ENCODE measurements at regions not wholly inside any gene's neighbourhood (a gene's known extent, or its start where the extent isn't known, plus 50 kb on each side); places are given as distances from the start of the nearest gene placed in this dataset.

DNA sequence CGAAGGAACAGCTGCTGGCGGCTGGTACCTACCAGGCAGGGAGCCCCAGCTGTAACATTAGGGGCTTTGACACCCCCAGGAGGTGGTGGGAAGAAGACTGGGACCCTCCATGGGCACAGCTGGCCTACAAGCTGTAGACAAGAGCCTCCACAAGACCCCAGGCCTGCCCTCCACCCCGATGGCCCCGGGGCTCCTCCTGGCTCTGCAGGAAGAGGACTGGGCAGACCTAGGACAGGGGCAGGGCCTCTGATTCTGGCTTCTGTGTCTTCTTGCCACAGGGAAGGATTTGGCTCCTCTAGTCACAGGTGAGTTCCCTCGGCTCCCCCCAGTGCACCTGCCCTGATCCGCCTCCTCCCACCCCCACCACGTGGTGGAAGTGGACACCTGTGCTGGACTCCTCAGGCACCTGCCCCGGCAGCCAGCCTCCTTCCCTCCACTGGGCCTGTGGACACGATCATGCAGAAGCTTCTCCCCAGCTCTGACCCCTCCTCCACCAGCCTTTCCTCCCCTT lies 53.4 kb upstream of the ODC1 start:
- TF ChIP-seq, protein P1, sequence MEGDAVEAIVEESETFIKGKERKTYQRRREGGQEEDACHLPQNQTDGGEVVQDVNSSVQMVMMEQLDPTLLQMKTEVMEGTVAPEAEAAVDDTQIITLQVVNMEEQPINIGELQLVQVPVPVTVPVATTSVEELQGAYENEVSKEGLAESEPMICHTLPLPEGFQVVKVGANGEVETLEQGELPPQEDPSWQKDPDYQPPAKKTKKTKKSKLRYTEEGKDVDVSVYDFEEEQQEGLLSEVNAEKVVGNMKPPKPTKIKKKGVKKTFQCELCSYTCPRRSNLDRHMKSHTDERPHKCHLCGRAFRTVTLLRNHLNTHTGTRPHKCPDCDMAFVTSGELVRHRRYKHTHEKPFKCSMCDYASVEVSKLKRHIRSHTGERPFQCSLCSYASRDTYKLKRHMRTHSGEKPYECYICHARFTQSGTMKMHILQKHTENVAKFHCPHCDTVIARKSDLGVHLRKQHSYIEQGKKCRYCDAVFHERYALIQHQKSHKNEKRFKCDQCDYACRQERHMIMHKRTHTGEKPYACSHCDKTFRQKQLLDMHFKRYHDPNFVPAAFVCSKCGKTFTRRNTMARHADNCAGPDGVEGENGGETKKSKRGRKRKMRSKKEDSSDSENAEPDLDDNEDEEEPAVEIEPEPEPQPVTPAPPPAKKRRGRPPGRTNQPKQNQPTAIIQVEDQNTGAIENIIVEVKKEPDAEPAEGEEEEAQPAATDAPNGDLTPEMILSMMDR (IDR thresholded peaks at IDR 0.05; ENCODE audit: insufficient read depth, low read length), result no peak
- TF ChIP-seq, protein P2, sequence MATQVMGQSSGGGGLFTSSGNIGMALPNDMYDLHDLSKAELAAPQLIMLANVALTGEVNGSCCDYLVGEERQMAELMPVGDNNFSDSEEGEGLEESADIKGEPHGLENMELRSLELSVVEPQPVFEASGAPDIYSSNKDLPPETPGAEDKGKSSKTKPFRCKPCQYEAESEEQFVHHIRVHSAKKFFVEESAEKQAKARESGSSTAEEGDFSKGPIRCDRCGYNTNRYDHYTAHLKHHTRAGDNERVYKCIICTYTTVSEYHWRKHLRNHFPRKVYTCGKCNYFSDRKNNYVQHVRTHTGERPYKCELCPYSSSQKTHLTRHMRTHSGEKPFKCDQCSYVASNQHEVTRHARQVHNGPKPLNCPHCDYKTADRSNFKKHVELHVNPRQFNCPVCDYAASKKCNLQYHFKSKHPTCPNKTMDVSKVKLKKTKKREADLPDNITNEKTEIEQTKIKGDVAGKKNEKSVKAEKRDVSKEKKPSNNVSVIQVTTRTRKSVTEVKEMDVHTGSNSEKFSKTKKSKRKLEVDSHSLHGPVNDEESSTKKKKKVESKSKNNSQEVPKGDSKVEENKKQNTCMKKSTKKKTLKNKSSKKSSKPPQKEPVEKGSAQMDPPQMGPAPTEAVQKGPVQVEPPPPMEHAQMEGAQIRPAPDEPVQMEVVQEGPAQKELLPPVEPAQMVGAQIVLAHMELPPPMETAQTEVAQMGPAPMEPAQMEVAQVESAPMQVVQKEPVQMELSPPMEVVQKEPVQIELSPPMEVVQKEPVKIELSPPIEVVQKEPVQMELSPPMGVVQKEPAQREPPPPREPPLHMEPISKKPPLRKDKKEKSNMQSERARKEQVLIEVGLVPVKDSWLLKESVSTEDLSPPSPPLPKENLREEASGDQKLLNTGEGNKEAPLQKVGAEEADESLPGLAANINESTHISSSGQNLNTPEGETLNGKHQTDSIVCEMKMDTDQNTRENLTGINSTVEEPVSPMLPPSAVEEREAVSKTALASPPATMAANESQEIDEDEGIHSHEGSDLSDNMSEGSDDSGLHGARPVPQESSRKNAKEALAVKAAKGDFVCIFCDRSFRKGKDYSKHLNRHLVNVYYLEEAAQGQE (IDR thresholded peaks at IDR 0.05; ENCODE audit: insufficient replicate concordance, low read depth), result no peak
- TF ChIP-seq POLR2AphosphoS5 (IDR thresholded peaks at IDR 0.05; ENCODE audit: low read depth), result no peak

Measured in HL-60 (cell line).